ENCODE measurements at regions not wholly inside any gene's neighbourhood (a gene's known extent, or its start where the extent isn't known, plus 50 kb on each side); places are given as distances from the start of the nearest gene placed in this dataset.
"Not testable (repeated sequence)": the region's sequence is repeated elsewhere in the genome, so short reads cannot be mapped to it uniquely, and the experiment has no call there.

GRCh38 chr13:58908019-58908679 lies 1255.6 kb downstream of the DIAPH3 start:
- DNase-seq = no peak

DNA sequence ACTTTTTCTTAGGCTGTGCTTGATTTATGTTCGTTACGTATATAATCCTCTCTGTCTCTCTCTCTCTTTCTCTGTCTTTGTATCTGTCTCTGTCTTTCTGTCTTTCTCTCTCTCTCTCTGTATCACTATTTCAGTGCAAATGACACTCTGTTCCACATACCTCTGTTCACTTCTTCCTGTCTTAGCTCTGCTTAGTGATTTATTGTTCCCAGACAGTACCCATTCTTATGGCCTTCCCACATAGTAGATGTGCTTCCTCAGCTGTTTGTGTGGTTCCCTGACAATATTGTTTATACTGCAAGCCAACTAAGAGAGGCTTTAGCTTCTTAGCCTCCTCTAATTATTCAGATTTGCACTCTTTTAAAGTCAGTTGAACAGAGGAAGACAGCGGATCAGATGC lies 1244.2 kb downstream of the DIAPH3 start:
- DNase-seq = peak; percentile 20

DNA sequence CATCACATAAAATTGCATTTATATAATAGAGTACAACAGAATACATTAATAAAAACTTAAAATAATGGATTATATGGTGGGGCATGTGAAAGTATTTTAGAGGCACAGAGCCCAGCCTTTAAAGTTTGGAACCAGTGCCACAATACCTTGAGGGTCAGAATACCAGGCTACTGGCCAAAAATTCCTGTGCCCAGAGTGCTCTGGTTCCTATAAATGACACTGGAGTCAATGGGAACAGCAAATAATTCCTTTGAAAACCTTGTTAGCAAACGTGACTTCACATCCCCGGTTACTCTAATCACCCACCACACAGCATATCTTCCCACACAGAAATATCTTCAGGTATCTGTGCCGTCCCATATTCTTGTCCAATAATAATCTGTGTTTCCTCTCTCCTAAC lies 1242.6 kb downstream of the DIAPH3 start:
- no peak for DNase-seq

- no peak for DNase-seq
Measured at GRCh38 chr13:58926858-58927257, 1236.9 kb downstream of the DIAPH3 start.

DNA sequence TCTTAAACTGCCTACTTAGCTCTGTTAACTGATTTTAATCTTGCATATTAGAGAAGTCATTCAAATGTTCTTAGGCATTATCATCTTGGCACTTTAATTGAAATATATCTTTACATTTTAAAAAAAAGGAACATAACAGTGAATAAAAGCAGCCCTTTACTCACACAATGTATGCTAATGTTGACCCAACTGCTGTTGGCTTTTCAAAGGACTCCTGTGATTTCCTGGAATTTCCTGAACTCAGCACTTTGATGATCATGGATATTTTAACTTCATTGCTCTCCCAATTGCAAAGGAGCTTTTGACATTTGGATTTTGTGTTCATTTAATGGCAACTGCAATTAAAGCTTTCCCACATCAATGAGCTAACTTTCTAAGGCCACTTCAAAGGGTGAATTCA lies 1230.3 kb downstream of the DIAPH3 start:
- DNase-seq = no peak

DNA sequence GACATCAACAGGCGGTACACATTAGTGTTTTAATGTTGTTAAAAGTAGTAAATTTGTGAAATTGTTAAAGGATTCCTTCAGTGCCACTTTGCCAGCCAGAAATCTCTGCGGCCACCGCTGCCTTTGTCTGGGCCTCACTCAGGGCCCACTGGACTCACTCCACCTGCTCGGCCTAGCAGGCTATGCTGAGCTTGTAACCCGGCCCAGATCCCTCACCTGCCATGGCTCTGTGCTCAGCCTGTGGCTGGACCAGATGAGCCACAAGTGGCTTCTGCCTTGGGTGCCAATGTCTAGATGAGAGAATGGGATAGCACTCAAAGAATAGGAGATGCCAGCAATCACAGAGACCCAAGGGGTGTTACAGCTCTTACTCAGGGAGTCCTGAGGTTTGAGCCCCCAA lies 1228.0 kb downstream of the DIAPH3 start:
- DNase-seq = no peak

DNA sequence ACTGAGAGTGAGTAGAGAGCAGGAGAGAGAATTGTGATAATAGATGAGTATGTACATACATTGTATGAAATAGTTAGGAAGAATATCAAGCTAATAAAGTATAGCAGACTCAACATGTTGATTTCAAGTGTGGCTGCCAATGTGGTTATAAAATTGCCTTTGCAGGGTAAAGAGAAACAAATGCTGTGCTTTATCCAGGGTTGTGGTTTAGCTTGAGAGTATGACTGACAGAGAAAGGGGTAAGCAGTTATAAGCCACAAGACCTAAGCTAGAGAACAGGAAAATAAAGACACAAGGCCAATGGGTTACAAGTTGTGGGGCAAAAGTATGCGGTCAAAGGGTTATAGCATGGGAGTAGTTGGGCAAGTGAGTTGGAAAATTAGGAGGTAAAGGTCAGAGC lies 1217.5 kb downstream of the DIAPH3 start:
- DNase-seq = no peak

DNA sequence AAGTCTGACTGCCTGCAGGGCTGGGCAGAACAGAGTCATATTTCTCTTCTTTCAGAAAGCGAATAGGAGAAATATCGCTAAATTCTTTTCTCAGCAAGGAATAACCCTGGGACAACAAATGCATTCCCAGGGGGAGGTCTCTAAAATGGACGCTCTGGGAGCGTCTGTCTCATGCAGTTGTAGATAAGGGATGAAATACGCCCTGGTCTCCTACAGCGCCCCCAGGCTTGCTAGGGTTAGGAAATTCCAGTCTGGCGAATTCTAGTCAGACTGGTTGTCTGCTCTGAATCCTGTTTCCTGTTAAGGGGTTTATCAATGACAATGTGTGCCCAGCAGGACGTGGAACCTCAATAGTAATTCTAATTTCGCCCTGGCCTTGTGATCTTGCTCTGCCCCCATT lies 1214.1 kb downstream of the DIAPH3 start:
- no peak for DNase-seq

DNA sequence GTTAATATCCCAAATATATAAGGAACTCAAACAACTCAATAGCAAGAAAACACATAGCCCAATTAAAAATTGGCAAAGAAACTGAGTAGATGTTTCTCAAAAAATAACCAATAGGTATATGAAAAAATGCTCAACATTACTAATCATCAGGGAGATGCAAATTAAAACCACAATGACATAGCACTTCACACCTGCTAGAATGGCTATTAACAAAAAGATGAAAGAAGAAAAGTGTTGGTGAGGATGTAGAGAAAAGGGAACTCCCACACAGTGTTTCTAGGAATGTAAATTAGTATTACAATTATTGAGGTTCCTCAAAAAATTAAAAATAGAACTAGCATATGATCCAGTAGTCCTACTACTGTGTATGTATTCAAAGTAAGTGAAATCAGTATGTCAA lies 1212.8 kb downstream of the DIAPH3 start:
- DNase-seq = no peak

DNA sequence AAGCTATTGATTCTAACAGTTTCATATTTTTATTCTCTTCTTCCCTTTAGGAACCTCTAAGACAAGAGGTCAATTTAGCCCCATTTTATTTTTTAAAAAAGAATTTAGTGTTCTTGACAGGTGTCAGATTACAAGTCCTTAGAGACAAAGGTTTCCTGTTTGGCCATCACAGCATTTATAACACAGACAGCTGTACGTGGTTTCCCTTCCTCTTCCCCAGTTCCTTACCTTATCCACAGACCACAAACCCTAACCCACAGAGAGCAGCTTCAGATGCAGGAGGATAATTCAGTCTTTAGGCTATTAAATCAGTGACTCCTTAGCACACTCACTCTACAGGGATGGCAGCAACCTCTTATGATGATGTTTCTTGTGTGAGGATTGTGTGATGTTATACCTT lies 1210.1 kb downstream of the DIAPH3 start:
- no peak for DNase-seq

DNA sequence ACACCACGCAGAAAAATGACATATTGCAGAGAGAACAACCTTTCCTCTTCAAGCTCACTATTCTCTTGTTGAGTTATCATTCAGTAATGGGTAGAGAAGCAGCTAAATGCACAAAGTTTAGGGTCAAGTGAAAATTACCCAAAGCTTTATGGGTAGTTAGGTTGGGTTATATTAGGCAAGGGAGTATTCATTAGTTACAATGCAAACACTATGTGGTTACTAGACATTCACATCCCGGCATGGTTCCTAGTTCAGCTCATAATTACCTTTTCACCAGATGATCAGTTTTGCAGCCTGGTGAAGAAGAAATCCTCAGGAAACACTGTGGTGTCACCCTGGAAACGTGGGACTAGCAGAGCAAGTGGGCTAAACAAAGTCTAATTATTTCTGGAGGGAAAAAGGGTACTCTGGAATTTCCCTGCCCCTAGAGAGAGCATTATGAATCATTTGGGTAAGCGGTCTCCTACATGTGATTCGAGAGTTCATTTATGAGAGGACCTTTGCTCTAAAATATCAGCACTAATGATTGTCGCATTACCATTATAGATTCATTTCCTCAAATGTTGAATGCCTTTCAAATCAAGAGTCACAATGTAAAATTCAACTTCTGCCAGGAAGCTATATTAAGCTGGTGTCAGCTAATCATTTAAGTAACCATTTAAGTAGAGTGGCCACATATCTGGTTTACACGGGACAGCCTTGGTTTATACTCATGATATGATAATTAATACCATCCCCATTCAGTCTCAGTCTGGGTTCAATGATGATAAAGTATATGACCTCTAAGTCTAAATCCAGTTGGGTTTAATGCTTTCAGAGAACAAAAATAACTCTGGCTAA lies 1208.0 kb downstream of the DIAPH3 start:
- no peak for DNase-seq

DNA sequence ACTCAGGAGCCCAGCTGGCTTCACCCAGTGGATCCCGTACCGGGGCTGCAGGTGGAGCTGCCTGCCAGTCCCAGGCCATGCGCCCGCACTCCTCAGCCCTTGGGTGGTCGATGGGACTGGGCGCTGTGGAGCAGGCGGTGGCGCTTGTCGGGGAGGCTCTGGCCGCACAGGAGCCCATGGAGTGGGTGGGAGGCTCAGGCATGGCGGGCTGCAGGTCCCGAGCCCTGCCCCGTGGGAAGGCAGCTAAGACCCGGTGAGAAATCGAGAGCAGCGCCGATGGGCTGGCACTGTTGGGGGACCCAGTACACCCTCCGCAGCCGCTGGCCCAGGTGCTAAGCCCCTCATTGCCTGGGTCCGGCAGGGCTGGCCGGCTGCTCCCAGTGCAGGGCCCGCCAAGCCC lies 1205.6 kb downstream of the DIAPH3 start:
- DNase-seq = not testable (repeated sequence)

DNA sequence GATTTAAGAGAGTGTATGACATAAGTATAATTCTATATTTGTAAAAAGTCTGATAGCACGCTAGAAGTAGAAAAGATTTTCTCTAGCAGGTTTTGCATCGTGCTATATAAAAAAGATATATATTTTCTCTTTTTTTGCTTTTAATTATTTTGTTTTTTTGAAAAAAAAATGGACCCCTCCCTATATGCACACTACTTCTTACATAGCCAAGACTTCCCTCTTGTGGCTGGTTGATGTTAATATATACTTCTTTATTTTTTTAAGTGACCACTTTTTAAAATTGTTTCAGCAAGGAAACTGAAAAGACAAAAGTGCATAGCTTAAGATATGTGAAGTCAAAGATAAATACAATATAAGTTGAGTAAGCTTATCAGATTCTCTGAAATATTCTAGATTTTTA lies 1202.8 kb downstream of the DIAPH3 start:
- DNase-seq = no peak

DNA sequence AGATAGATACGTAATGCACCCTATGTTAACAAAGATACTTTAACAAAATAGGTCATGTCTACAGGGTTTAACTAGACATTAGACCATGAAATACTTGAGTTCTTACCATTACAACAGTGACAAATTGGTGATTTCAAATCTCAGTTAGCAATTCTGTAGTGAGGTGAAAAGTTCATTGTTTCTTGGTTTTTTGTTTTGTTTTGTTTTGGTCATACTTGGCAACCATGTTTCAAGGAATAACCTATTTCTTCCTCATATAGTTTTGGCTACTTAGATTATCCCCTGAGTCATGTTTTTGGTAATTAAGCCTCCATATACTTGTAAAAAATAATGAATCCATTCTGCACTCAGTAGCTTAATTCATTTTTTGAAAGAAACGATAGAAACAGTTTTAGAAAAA lies 1200.4 kb downstream of the DIAPH3 start:
- DNase-seq = no peak

DNA sequence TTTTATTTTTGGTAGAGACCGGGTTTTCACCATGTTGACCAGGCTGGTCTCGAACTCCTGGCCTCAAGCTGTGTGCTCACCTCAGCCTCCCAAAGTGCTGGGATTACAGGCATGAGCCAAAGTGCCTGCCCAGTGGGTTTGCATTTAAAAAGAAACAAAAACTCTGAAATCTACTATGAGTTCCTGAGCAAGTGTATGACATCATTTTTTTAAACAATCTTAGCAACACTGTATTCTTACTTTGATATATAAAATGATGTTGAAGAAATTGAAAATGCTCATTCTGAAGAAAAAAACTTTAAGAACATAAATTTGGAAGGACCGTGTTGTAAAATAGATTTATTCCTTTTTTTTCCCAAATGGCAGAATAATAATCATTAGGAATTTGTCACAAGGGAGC lies 1199.7 kb downstream of the DIAPH3 start:
- no peak for DNase-seq

DNA sequence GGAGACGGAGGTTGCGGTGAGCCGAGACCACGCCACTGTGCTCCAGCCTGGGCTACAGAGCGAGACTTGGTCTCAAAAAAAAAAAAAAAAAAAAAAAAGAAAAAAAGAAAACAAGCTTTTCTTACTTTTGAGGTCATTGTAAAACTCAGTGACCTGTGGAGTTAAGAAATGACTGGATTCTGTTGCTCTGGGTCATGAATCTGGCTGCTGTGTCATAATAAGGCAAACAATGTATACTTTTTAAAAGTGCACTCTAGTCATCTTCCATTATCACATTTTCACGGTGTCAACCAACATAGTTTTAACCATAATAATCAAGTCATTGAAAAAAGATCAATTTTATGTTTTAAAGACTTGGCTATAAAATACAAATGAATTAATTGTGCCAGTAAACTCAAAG lies 1186.6 kb downstream of the DIAPH3 start:
- DNase-seq = no peak

DNA sequence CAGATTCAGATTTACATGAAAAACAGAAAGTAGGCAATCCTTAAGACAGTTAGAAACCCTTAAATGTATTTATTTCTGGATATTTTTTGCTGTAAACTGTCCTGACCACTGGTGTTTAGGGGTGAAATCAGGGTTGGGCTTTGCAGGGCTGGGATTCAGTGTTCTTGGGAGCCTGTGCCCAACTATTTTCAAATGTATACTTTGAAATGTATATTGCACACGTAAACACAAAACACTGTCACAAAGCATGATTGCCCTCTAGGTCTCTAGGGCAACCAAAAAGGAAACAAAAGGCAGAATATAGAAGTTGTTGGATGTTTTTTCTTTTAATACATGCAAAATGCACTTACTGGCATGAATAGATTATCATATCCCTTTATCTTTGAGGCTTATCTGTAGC lies 1185.4 kb downstream of the DIAPH3 start:
- no peak for DNase-seq

GRCh38 chr13:58979851-58980250 lies 1183.9 kb downstream of the DIAPH3 start:
- no peak for DNase-seq

GRCh38 chr13:58985845-58986244 lies 1177.9 kb downstream of the DIAPH3 start:
- DNase-seq = no peak

GRCh38 chr13:58989556-58989955 lies 1174.2 kb downstream of the DIAPH3 start:
- DNase-seq = no peak

- DNase-seq = no peak
Measured at GRCh38 chr13:58991826-58992477, 1171.8 kb downstream of the DIAPH3 start.

DNA sequence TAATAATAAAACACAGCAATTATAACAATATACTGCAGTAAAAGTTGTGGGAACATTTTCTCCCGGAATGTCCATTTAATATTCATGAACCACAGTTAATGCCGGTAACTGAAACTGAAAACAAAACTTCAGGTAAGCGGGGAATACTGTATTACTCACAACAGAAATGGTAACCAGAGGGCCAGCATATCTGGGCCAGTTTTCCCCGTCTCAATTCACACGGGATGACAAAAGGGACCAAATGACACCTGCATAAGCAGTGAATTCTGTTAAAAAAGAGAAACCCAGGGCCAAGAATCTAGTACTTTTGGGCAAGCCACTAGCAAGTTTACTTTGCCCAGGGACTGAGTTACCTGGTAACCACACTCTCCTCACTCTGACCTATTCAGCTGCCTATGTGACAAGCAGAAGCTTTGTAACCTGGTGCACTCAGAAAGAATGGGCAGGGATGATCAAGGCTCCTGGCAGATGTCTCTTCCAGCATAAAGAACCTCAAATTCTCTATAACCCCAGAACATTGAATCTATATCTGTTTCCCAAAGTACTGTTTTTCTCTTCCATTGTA lies 1171.2 kb downstream of the DIAPH3 start:
- DNase-seq = no peak

GRCh38 chr13:58994077-58994476 lies 1169.7 kb downstream of the DIAPH3 start:
- no peak for DNase-seq
